ENCODE measurements at regions not wholly inside any gene's neighbourhood (a gene's known extent, or its start where the extent isn't known, plus 50 kb on each side); places are given as distances from the start of the nearest gene placed in this dataset.

GRCh38 chr1:58989845-58990244 lies 206.0 kb upstream of the JUN start:
- no peaks in the 10 kb centered on the region for H3K27me3 ChIP-seq
- DNase-seq: no peak
- H3K4me3 ChIP-seq (replicated peaks in 1 of 3): no peak overlapping the region
- H3K4me1 ChIP-seq: peaks cover 0 to 4% of the 10 kb centered on the region in 2 donors
- H3K27ac ChIP-seq: no peak overlapping the region
- H3K36me3 ChIP-seq: no peaks in the 10 kb centered on the region
- intact Hi-C loops (cut with DNase I): no loop called here
- no peak for TF ChIP-seq CTCF (IDR thresholded peaks at IDR 0.05)
- TF ChIP-seq POLR2A (IDR thresholded peaks at IDR 0.05): no peak
- 94 to 97% methylated on average over 2 of the region's 2 CpGs for WGBS, 2 donors
- no peaks in the 10 kb centered on the region for H3K9me3 ChIP-seq

GRCh38 chr1:58991305-58991704 lies 207.5 kb upstream of the JUN start:
- H3K9me3 ChIP-seq: no peaks in the 10 kb centered on the region
- no peaks in the 10 kb centered on the region for H3K36me3 ChIP-seq
- H3K4me3 ChIP-seq (replicated peaks in 1 of 3): no peak overlapping the region
- TF ChIP-seq POLR2A (IDR thresholded peaks at IDR 0.05) (no peak), CTCF (IDR thresholded peaks at IDR 0.05) (no peak)
- 82 to 86% methylated on average over 1 of the region's 1 CpG for WGBS, 2 donors
- no peak for DNase-seq
- no peaks in the 10 kb centered on the region for H3K27me3 ChIP-seq
- intact Hi-C loops (cut with DNase I): no loop called here
- H3K27ac ChIP-seq: no peak overlapping the region
- H3K4me1 ChIP-seq: peaks cover 0 to 4% of the 10 kb centered on the region in 2 donors

- Histone ChIP-seq H3K27ac (no peak overlapping the region), H3K36me3 (no peaks in the 10 kb centered on the region), H3K4me3 (replicated peaks in 1 of 3) (no peak overlapping the region), H3K27me3 (no peaks in the 10 kb centered on the region), H3K4me1 (peaks cover 0 to 4% of the 10 kb centered on the region in 2 donors), H3K9me3 (no peaks in the 10 kb centered on the region)
- WGBS, 2 donors: 95 to 96% methylated on average over 2 of the region's 2 CpGs
- DNase-seq: no peak
- intact Hi-C loops (cut with DNase I): no loop called here
- TF ChIP-seq CTCF (IDR thresholded peaks at IDR 0.05) (no peak), POLR2A (IDR thresholded peaks at IDR 0.05) (no peak)
Measured at GRCh38 chr1:58992643-58993042, 208.8 kb upstream of the JUN start.

GRCh38 chr1:58993403-58993802 lies 209.6 kb upstream of the JUN start:
- TF ChIP-seq CTCF (IDR thresholded peaks at IDR 0.05) (no peak), POLR2A (IDR thresholded peaks at IDR 0.05) (no peak)
- H3K9me3 ChIP-seq: no peaks in the 10 kb centered on the region
- H3K36me3 ChIP-seq: no peaks in the 10 kb centered on the region
- H3K27me3 ChIP-seq: no peaks in the 10 kb centered on the region
- no peak overlapping the region for H3K27ac ChIP-seq
- DNase-seq: no peak
- H3K4me3 ChIP-seq (replicated peaks in 1 of 3): no peak overlapping the region
- intact Hi-C loops (cut with DNase I): no loop called here
- peaks cover 0 to 4% of the 10 kb centered on the region in 2 donors for H3K4me1 ChIP-seq
- WGBS, 2 donors: 96% methylated on average over 3 of the region's 3 CpGs

- DNase-seq: no peak
- Histone ChIP-seq H3K4me1 (no peaks in the 10 kb centered on the region), H3K36me3 (no peaks in the 10 kb centered on the region), H3K4me3 (replicated peaks in 1 of 3) (no peak overlapping the region), H3K27me3 (no peaks in the 10 kb centered on the region), H3K9me3 (no peaks in the 10 kb centered on the region), H3K27ac (no peak overlapping the region)
- TF ChIP-seq CTCF (IDR thresholded peaks at IDR 0.05) (no peak), POLR2A (IDR thresholded peaks at IDR 0.05) (no peak)
- WGBS, 2 donors: 72 to 87% methylated on average over 2 of the region's 2 CpGs
- intact Hi-C loops (cut with DNase I): no loop called here
Measured at GRCh38 chr1:58994664-58995063, 210.8 kb upstream of the JUN start.

Data from thyroid gland (tissue), 4 donors.